CD14-positive monocyte (primary cell): ENCODE measurements at regions not wholly inside any gene's neighbourhood (a gene's known extent, or its start where the extent isn't known, plus 50 kb on each side); places are given as distances from the start of the nearest gene placed in this dataset.

Experiments used
- DNase-seq, 3 donors: peaks; one replicate each; pipeline ENCODE4 v3.0.0-alpha.2; 2011 to 2022
- H2AFZ ChIP-seq: 2 replicates; pipeline ENCODE4 v1.6.0; 2012; ENCODE audit warnings: mild to moderate bottlenecking, low read depth, low read length, inconsistent platforms; ENCODE audit not compliant: insufficient read depth, poor library complexity, severe bottlenecking
- H3K27ac ChIP-seq, 2 donors: 1 replicate in 1 of 2; 2 replicates in 1 of 2; pipeline ENCODE4 v1.5.1; 2012 to 2013; ENCODE audit warnings: low read length in 2 of 2, control low read depth in 1 of 2, inconsistent platforms in 1 of 2, low read depth in 1 of 2, mild to moderate bottlenecking in 1 of 2
- H3K27me3 ChIP-seq, 2 donors: one replicate each; pipeline versions ENCODE4 v1.6.0 to v1.6.1; 2011 to 2013; ENCODE audit warnings: low read length in 2 of 2; ENCODE audit not compliant: control insufficient read depth in 2 of 2, insufficient read depth in 2 of 2
- H3K36me3 ChIP-seq, 2 donors: replicated peaks in 1 of 2; 1 replicate in 1 of 2; 2 replicates in 1 of 2; pipeline versions ENCODE4 v1.5.1 to v1.6.1; 2012 to 2013; ENCODE audit warnings: low read length in 2 of 2, control low read depth in 1 of 2, inconsistent platforms in 1 of 2, mild to moderate bottlenecking in 1 of 2; ENCODE audit not compliant: insufficient read depth in 2 of 2, control insufficient read depth in 1 of 2
- H3K4me1 ChIP-seq, 2 donors: 1 replicate in 1 of 2; 2 replicates in 1 of 2; pipeline versions ENCODE4 v1.5.1 to v1.6.1; 2012 to 2013; ENCODE audit warnings: low read length in 2 of 2, control low read depth in 1 of 2, inconsistent platforms in 1 of 2, mild to moderate bottlenecking in 1 of 2, moderate library complexity in 1 of 2; ENCODE audit not compliant: insufficient read depth in 2 of 2, control insufficient read depth in 1 of 2
- H3K4me2 ChIP-seq: replicated peaks from 2 replicates; pipeline ENCODE3; 2012; ENCODE audit warnings: low read length, moderate library complexity, mild to moderate bottlenecking; ENCODE audit not compliant: poor library complexity, severe bottlenecking; ENCODE audit errors: extremely low read depth
- H3K4me3 ChIP-seq, 3 experiments: fragments of 200-600 bp in 1 of 3; sonication (generic) in 1 of 3; replicated peaks in 1 of 3; 1 replicate in 2 of 3; 2 replicates in 1 of 3; pipeline ENCODE4 v1.5.1; 2011 to 2013; ENCODE audit warnings: low read length in 3 of 3, mild to moderate bottlenecking in 3 of 3, control low read depth in 2 of 3, low read depth in 2 of 3, inconsistent platforms in 1 of 3, moderate library complexity in 1 of 3
- H3K79me2 ChIP-seq: 2 replicates; pipeline ENCODE4 v1.6.0; 2012; ENCODE audit warnings: mild to moderate bottlenecking, control low read depth, inconsistent platforms, low read length, moderate library complexity; ENCODE audit not compliant: insufficient read depth
- H3K9ac ChIP-seq: 2 replicates; pipeline ENCODE4 v1.6.0; 2017; ENCODE audit warnings: low read length, mild to moderate bottlenecking; ENCODE audit not compliant: insufficient read depth, poor library complexity, severe bottlenecking
- H3K9me3 ChIP-seq, 2 donors: replicated peaks in 1 of 2; 1 replicate in 1 of 2; 2 replicates in 1 of 2; pipeline versions ENCODE4 v1.5.1 to v1.6.1; 2012 to 2013; ENCODE audit warnings: low read length in 2 of 2, control low read depth in 1 of 2; ENCODE audit not compliant: control insufficient read depth in 1 of 2, insufficient read depth in 1 of 2
- H4K20me1 ChIP-seq: 2 replicates; pipeline ENCODE4 v1.6.0; 2012; ENCODE audit warnings: mild to moderate bottlenecking, low read length, control low read depth, moderate library complexity; ENCODE audit not compliant: insufficient read depth
- H3K27ac Mint-ChIP-seq, 7 donors: one replicate each; pipeline ENCODE4 v1.8.0; 2020; ENCODE audit warnings: mild to moderate bottlenecking in 7 of 7, mixed read lengths in 7 of 7, moderate library complexity in 6 of 7, inconsistent platforms in 2 of 7
- H3K27me3 Mint-ChIP-seq, 3 donors: one replicate each; pipeline ENCODE4 v1.8.0; 2021 to 2022; ENCODE audit warnings: low read depth in 3 of 3, mild to moderate bottlenecking in 3 of 3, mixed read lengths in 3 of 3, moderate library complexity in 3 of 3, inconsistent platforms in 1 of 3
- H3K36me3 Mint-ChIP-seq, 2 donors: one replicate each; pipeline ENCODE4 v1.8.0; 2020; ENCODE audit warnings: mixed read lengths in 2 of 2, inconsistent platforms in 1 of 2, mild to moderate bottlenecking in 1 of 2
- H3K4me1 Mint-ChIP-seq: one replicate; pipeline ENCODE4 v1.8.0; 2020; ENCODE audit warnings: mild to moderate bottlenecking, mixed read lengths
- H3K4me3 Mint-ChIP-seq, 2 donors: one replicate each; pipeline ENCODE4 v1.8.0; 2020; ENCODE audit warnings: mild to moderate bottlenecking in 2 of 2, mixed read lengths in 2 of 2, moderate library complexity in 1 of 2
- H3K9me3 Mint-ChIP-seq, 7 donors: one replicate each; pipeline ENCODE4 v1.8.0; 2020 to 2022; ENCODE audit warnings: mixed read lengths in 7 of 7, mild to moderate bottlenecking in 6 of 7, moderate library complexity in 6 of 7, inconsistent platforms in 2 of 7
- CTCF ChIP-seq: fragments of 200-600 bp; IDR thresholded peaks from one replicate; pipeline ENCODE4 v1.8.0; 2022; ENCODE audit warnings: antibody characterized with exemption, mild to moderate bottlenecking
- WGBS: methylation state at CpG from one replicate; pipeline ENCODE4 v1.1.5; 2013; ENCODE audit warnings: missing lambda C conversion rate; ENCODE audit not compliant: insufficient coverage; 5-methylcytosine and 5-hydroxymethylcytosine counted together
- intact Hi-C, 2 donors: fragments of 100-400 bp; cut with micrococcal nuclease; formaldehyde crosslinking; loops; one replicate each; pipeline versions ENCODE4 v1.15.0 to v1.15.1; 2023

GRCh38 chr2:22167256-22167655, 1043.5 kb downstream of the TDRD15 start:
- no peaks in the 10 kb centered on the region for H3K27me3 ChIP-seq
- 88% methylated on average over 2 of the region's 4 CpGs for WGBS
- H3K4me2 ChIP-seq, result no peak overlapping the region
- intact Hi-C loops, result no loop called here
- H3K4me1 Mint-ChIP-seq, result no peaks in the 10 kb centered on the region
- peaks cover 3 to 12% (median 7%) of the 10 kb centered on the region in 7 donors for H3K9me3 Mint-ChIP-seq
- no peak for DNase-seq
- TF ChIP-seq CTCF, result no peak
- H2AFZ ChIP-seq, result no peak overlapping the region
- no peaks in the 10 kb centered on the region for H3K36me3 Mint-ChIP-seq
- no peaks in the 10 kb centered on the region for H4K20me1 ChIP-seq
- H3K9me3 ChIP-seq, result peaks cover 14 to 15% of the 10 kb centered on the region in 2 donors
- H3K27ac ChIP-seq, result no peak overlapping the region
- no peaks in the 10 kb centered on the region for H3K79me2 ChIP-seq
- no peak overlapping the region for H3K27ac Mint-ChIP-seq
- H3K4me3 Mint-ChIP-seq, result no peak overlapping the region
- H3K36me3 ChIP-seq, result no peaks in the 10 kb centered on the region
- no peaks in the 10 kb centered on the region for H3K4me1 ChIP-seq
- H3K27me3 Mint-ChIP-seq, result peaks cover 0 to 3% (median 0%) of the 10 kb centered on the region in 3 donors
- no peak overlapping the region for H3K4me3 ChIP-seq
- H3K9ac ChIP-seq, result no peak overlapping the region

GRCh38 chr2:22175003-22175402, 1051.2 kb downstream of the TDRD15 start:
- intact Hi-C loops, result no loop called here
- Mint-ChIP-seq H3K36me3 (no peaks in the 10 kb centered on the region), H3K9me3 (peaks cover 0 to 20% (median 5%) of the 10 kb centered on the region in 7 donors), H3K4me3 (no peak overlapping the region), H3K27ac (no peak overlapping the region), H3K4me1 (no peaks in the 10 kb centered on the region), H3K27me3 (peaks cover 0 to 3% (median 0%) of the 10 kb centered on the region in 3 donors)
- Histone ChIP-seq H3K9ac (no peak overlapping the region), H3K9me3 (peaks cover 6 to 15% of the 10 kb centered on the region in 2 donors), H3K27ac (no peak overlapping the region), H2AFZ (no peak overlapping the region), H3K4me3 (no peak overlapping the region), H3K4me2 (no peak overlapping the region), H3K79me2 (no peaks in the 10 kb centered on the region), H3K36me3 (no peaks in the 10 kb centered on the region), H4K20me1 (no peaks in the 10 kb centered on the region), H3K4me1 (no peaks in the 10 kb centered on the region), H3K27me3 (no peaks in the 10 kb centered on the region)
- WGBS, result 86% methylated on average over 1 of the region's 3 CpGs
- TF ChIP-seq CTCF, result no peak
- DNase-seq, result no peak
